ENCODE measurements at regions not wholly inside any gene's neighbourhood (a gene's known extent, or its start where the extent isn't known, plus 50 kb on each side); places are given as distances from the start of the nearest gene placed in this dataset.

GRCh38 chr3:132822266-132822665 lies 100.1 kb upstream of the NPHP3 start:
- no peak for DNase-seq

GRCh38 chr3:132821314-132821713 lies 99.1 kb upstream of the NPHP3 start:
- DNase-seq: no peak

GRCh38 chr3:132818251-132818650 lies 96.0 kb upstream of the NPHP3 start:
- DNase-seq: no peak

- DNase-seq: no peak
Observed at GRCh38 chr3:132817646-132818177, 95.5 kb upstream of the NPHP3 start.

GRCh38 chr3:132805071-132805470 lies 82.9 kb upstream of the NPHP3 start:
- DNase-seq: no peak

GRCh38 chr3:132804498-132804897 lies 82.3 kb upstream of the NPHP3 start:
- no peak for DNase-seq

GRCh38 chr3:132803889-132804288 lies 81.7 kb upstream of the NPHP3 start:
- DNase-seq: no peak

GRCh38 chr3:132800958-132801357 lies 78.7 kb upstream of the NPHP3 start:
- DNase-seq: no peak

- no peak for DNase-seq
Observed at GRCh38 chr3:132790806-132791205, 68.6 kb upstream of the NPHP3 start.

- DNase-seq: no peak
Observed at GRCh38 chr3:132789959-132790358, 67.8 kb upstream of the NPHP3 start.

- no peak for DNase-seq
Observed at GRCh38 chr3:132788301-132788671, 66.1 kb upstream of the NPHP3 start.

- no peak for DNase-seq
Observed at GRCh38 chr3:132787616-132788300, 65.5 kb upstream of the NPHP3 start.

GRCh38 chr3:132786890-132787289 lies 64.7 kb upstream of the NPHP3 start:
- no peak for DNase-seq

GRCh38 chr3:132785292-132785691 lies 63.1 kb upstream of the NPHP3 start:
- DNase-seq: no peak

- DNase-seq: no peak
Observed at GRCh38 chr3:132784502-132785025, 62.4 kb upstream of the NPHP3 start.

GRCh38 chr3:132783152-132783551 lies 60.9 kb upstream of the NPHP3 start:
- no peak for DNase-seq

- no peak for DNase-seq
Observed at GRCh38 chr3:132781922-132782321, 59.7 kb upstream of the NPHP3 start.

GRCh38 chr3:132777171-132777570 lies 55.0 kb upstream of the NPHP3 start:
- no peak for DNase-seq

GRCh38 chr3:132773071-132773619 lies 50.9 kb upstream of the NPHP3 start:
- DNase-seq: no peak

GRCh38 chr3:132772252-132772651 lies 50.0 kb upstream of the NPHP3 start:
- no peak for DNase-seq

Data from occipital lobe (tissue), 1 donor.